ENCODE measurements at regions not wholly inside any gene's neighbourhood (a gene's known extent, or its start where the extent isn't known, plus 50 kb on each side); places are given as distances from the start of the nearest gene placed in this dataset.

- TF ChIP-seq POLR2AphosphoS5 (IDR thresholded peaks at IDR 0.05; ENCODE audit: low read depth, low read length) = no peak
- no peak for TF ChIP-seq POLR2A (IDR thresholded peaks at IDR 0.05; ENCODE audit: low read depth, low read length)
- no peak for TF ChIP-seq POU2F2 (IDR thresholded peaks at IDR 0.05; ENCODE audit: low read depth, low read length)
Observed at GRCh38 chr6:25078141-25078540, 142.4 kb upstream of the RIPOR2 start.
